Neural cell (in vitro differentiated cells): ENCODE measurements at regions not wholly inside any gene's neighbourhood (a gene's known extent, or its start where the extent isn't known, plus 50 kb on each side); places are given as distances from the start of the nearest gene placed in this dataset.

Experiments
- H2AFZ ChIP-seq: fragments of 200-600, 300-800 bp; sonication (generic), shearing (Covaris generic); 2 replicates; pipeline ENCODE4 v1.6.0; 2014; ENCODE audit warnings: low read depth, mild to moderate bottlenecking, antibody characterized with exemption, low read length, moderate library complexity
- H3F3A ChIP-seq: fragments of 200-600 bp; shearing (Covaris generic); 2 replicates; pipeline ENCODE4 v1.6.1; 2016; ENCODE audit warnings: mild to moderate bottlenecking, moderate library complexity, mixed read lengths, antibody characterized with exemption, low read length; ENCODE audit not compliant: insufficient read depth, poor library complexity, severe bottlenecking
- H3K27ac ChIP-seq: fragments of 200-600, 300-800 bp; sonication (generic), shearing (Covaris generic); 2 replicates; pipeline ENCODE4 v1.5.1; 2014; ENCODE audit warnings: mild to moderate bottlenecking, low read length, moderate library complexity
- H3K27me3 ChIP-seq: fragments of 300-800, 200-600 bp; sonication (generic), shearing (Covaris generic); 2 replicates; pipeline ENCODE4 v1.6.0; 2014; ENCODE audit warnings: mild to moderate bottlenecking, low read depth, low read length, moderate library complexity; ENCODE audit not compliant: insufficient read depth
- H3K36me3 ChIP-seq: fragments of 300-800, 200-600 bp; sonication (generic), shearing (Covaris generic); 2 replicates; pipeline ENCODE4 v1.5.1; 2014; ENCODE audit warnings: mild to moderate bottlenecking, antibody characterized with exemption, low read length, moderate library complexity; ENCODE audit not compliant: insufficient read depth
- H3K4me2 ChIP-seq: fragments of 300-800, 200-600 bp; sonication (generic), shearing (Covaris generic); 2 replicates; pipeline ENCODE4 v1.6.0; 2014; ENCODE audit warnings: mild to moderate bottlenecking, low read length
- H3K4me3 ChIP-seq: fragments of 300-800, 200-600 bp; sonication (generic), shearing (Covaris generic); 2 replicates; pipeline ENCODE4 v1.5.1; 2014; ENCODE audit warnings: mild to moderate bottlenecking, low read length, moderate library complexity
- H3K79me2 ChIP-seq: fragments of 200-600 bp; shearing (Covaris generic); replicated peaks from 2 replicates; pipeline ENCODE4 v1.6.0; 2014; ENCODE audit warnings: mild to moderate bottlenecking, low read length, moderate library complexity; ENCODE audit not compliant: insufficient read depth
- H3K9ac ChIP-seq: fragments of 300-800, 200-600 bp; sonication (generic), shearing (Covaris generic); 2 replicates; pipeline ENCODE4 v1.6.1; 2016; ENCODE audit warnings: mild to moderate bottlenecking, low read length, mixed read lengths
- H3K9me2 ChIP-seq: fragments of 200-600 bp; shearing (Covaris generic); 2 replicates; pipeline ENCODE4 v1.6.1; 2016; ENCODE audit warnings: mild to moderate bottlenecking, low read length, mixed read lengths; ENCODE audit not compliant: insufficient read depth
- H3K9me3 ChIP-seq: fragments of 200-600, 300-800 bp; sonication (generic), shearing (Covaris generic); 2 replicates; pipeline ENCODE4 v1.6.1; 2016; ENCODE audit warnings: mild to moderate bottlenecking, mixed run types, low read length, moderate library complexity, mixed read lengths
- H4K20me1 ChIP-seq: fragments of 200-600 bp; shearing (Covaris generic); 2 replicates; pipeline ENCODE4 v1.6.1; 2016; ENCODE audit warnings: mild to moderate bottlenecking, mixed run types; ENCODE audit not compliant: insufficient read depth
- EP300 ChIP-seq: fragments of 450-650 bp; conservative IDR thresholded peaks from 2 replicates; pipeline ENCODE4 v1.6.1; 2014; ENCODE audit warnings: antibody characterized with exemption, mild to moderate bottlenecking, moderate library complexity; ENCODE audit not compliant: poor library complexity, severe bottlenecking
- EZH2 ChIP-seq: fragments of 200-600, 300-800 bp; shearing (Covaris generic), sonication (generic); IDR thresholded peaks from 2 replicates; pipeline ENCODE4 v1.6.1; 2014; ENCODE audit warnings: antibody characterized with exemption, low read length, borderline replicate concordance, mild to moderate bottlenecking; ENCODE audit not compliant: insufficient read depth, poor library complexity, severe bottlenecking
- MXI1 ChIP-seq: fragments of 450-650 bp; conservative IDR thresholded peaks from 2 replicates; pipeline ENCODE4 v1.6.1; 2014; ENCODE audit warnings: antibody characterized with exemption, mild to moderate bottlenecking; ENCODE audit not compliant: poor library complexity, severe bottlenecking
- POLR2AphosphoS5 ChIP-seq: IDR thresholded peaks from 2 replicates; pipeline ENCODE4 v1.6.1; 2012
- RAD21 ChIP-seq: fragments of 450-650 bp; conservative IDR thresholded peaks from 2 replicates; pipeline ENCODE4 v1.6.1; 2014; ENCODE audit warnings: antibody characterized with exemption, mild to moderate bottlenecking, moderate library complexity
- SMC3 ChIP-seq: fragments of 450-650 bp; conservative IDR thresholded peaks from 2 replicates; pipeline ENCODE4 v1.6.1; 2014; ENCODE audit warnings: antibody characterized with exemption, mild to moderate bottlenecking, moderate library complexity; ENCODE audit not compliant: poor library complexity
- TAF1 ChIP-seq: IDR thresholded peaks from 2 replicates; pipeline ENCODE4 v1.6.1; 2012; ENCODE audit warnings: low read depth
- TF ChIP-seq, protein P1 (sequence below): fragments of 450-650 bp; IDR thresholded peaks from 2 replicates; pipeline ENCODE4 v1.5.1; 2014; ENCODE audit warnings: antibody characterized with exemption, mild to moderate bottlenecking, moderate library complexity; ENCODE audit not compliant: poor library complexity, severe bottlenecking
- TF ChIP-seq, protein P2 (sequence below): IDR thresholded peaks from 2 replicates; pipeline ENCODE4 v1.6.1; 2012; ENCODE audit warnings: borderline replicate concordance

DNA sequence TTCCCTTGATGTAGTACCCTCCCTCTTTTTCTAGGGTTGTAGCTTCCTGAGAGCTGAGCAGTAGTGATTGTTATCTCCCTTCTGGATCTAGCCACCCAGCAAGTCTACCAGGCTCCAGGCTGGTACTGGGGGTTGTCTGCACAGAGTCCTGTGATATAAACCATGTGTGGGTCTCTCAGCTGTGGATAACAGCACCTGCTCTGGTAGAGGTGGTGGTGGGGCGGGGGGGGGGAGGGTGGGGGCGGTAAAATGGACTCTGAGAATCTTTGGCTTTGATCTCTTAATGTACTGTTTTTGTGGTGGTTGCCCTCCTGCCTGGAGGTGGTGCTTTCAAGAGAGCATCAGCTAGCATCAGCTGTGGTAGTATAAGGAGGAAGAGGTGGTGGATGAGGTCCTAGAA is 302.0 kb upstream of the CHRM2 start:
- H2AFZ ChIP-seq = no peak overlapping the region
- H3F3A ChIP-seq = no peaks in the 10 kb centered on the region
- no peaks in the 10 kb centered on the region for H3K9me3 ChIP-seq
- H3K4me3 ChIP-seq = no peak overlapping the region
- no peak overlapping the region for H3K4me2 ChIP-seq
- H3K27me3 ChIP-seq = no peaks in the 10 kb centered on the region
- no peaks in the 10 kb centered on the region for H4K20me1 ChIP-seq
- no peaks in the 10 kb centered on the region for H3K79me2 ChIP-seq
- no peaks in the 10 kb centered on the region for H3K36me3 ChIP-seq
- H3K27ac ChIP-seq = no peak overlapping the region
- H3K9me2 ChIP-seq = no peaks in the 10 kb centered on the region
- TF ChIP-seq RAD21 (no peak), SMC3 (no peak), POLR2AphosphoS5 (no peak), EP300 (no peak), TAF1 (no peak), MXI1 (no peak), EZH2 (no peak)
- TF ChIP-seq, protein P1, sequence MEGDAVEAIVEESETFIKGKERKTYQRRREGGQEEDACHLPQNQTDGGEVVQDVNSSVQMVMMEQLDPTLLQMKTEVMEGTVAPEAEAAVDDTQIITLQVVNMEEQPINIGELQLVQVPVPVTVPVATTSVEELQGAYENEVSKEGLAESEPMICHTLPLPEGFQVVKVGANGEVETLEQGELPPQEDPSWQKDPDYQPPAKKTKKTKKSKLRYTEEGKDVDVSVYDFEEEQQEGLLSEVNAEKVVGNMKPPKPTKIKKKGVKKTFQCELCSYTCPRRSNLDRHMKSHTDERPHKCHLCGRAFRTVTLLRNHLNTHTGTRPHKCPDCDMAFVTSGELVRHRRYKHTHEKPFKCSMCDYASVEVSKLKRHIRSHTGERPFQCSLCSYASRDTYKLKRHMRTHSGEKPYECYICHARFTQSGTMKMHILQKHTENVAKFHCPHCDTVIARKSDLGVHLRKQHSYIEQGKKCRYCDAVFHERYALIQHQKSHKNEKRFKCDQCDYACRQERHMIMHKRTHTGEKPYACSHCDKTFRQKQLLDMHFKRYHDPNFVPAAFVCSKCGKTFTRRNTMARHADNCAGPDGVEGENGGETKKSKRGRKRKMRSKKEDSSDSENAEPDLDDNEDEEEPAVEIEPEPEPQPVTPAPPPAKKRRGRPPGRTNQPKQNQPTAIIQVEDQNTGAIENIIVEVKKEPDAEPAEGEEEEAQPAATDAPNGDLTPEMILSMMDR = no peak
- TF ChIP-seq, protein P2, sequence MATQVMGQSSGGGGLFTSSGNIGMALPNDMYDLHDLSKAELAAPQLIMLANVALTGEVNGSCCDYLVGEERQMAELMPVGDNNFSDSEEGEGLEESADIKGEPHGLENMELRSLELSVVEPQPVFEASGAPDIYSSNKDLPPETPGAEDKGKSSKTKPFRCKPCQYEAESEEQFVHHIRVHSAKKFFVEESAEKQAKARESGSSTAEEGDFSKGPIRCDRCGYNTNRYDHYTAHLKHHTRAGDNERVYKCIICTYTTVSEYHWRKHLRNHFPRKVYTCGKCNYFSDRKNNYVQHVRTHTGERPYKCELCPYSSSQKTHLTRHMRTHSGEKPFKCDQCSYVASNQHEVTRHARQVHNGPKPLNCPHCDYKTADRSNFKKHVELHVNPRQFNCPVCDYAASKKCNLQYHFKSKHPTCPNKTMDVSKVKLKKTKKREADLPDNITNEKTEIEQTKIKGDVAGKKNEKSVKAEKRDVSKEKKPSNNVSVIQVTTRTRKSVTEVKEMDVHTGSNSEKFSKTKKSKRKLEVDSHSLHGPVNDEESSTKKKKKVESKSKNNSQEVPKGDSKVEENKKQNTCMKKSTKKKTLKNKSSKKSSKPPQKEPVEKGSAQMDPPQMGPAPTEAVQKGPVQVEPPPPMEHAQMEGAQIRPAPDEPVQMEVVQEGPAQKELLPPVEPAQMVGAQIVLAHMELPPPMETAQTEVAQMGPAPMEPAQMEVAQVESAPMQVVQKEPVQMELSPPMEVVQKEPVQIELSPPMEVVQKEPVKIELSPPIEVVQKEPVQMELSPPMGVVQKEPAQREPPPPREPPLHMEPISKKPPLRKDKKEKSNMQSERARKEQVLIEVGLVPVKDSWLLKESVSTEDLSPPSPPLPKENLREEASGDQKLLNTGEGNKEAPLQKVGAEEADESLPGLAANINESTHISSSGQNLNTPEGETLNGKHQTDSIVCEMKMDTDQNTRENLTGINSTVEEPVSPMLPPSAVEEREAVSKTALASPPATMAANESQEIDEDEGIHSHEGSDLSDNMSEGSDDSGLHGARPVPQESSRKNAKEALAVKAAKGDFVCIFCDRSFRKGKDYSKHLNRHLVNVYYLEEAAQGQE = no peak
- H3K9ac ChIP-seq = no peak overlapping the region

DNA sequence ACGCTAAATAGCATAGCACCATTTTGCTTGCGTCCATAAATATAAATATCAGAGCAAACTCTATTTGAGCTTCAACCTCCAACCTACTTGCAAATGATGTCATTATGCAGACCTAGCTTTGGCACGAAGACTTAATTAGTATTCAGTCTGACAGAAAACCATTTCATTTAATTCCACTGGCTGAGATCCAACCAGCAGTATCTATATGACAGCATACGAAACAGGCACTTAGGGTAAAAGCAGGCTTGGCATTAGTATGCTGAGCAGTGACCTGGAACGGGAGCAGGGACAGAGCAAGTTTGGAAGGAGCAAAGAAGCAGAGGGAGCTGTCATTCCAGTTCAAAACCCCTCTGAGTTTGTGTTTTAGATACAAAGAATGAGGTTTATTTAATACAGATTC is 312.5 kb upstream of the CHRM2 start:
- no peaks in the 10 kb centered on the region for H3K9me2 ChIP-seq
- no peak overlapping the region for H3K27ac ChIP-seq
- no peak overlapping the region for H3K4me2 ChIP-seq
- no peaks in the 10 kb centered on the region for H3K79me2 ChIP-seq
- H4K20me1 ChIP-seq = no peaks in the 10 kb centered on the region
- no peaks in the 10 kb centered on the region for H3F3A ChIP-seq
- no peak overlapping the region for H3K9ac ChIP-seq
- no peak overlapping the region for H2AFZ ChIP-seq
- no peaks in the 10 kb centered on the region for H3K9me3 ChIP-seq
- H3K4me3 ChIP-seq = peak overlapping the region; percentile 2
- H3K27me3 ChIP-seq = no peaks in the 10 kb centered on the region
- peak; percentile 23 for TF ChIP-seq POLR2AphosphoS5
- TF ChIP-seq EZH2 = no peak
- no peak for TF ChIP-seq RAD21
- TF ChIP-seq, protein P2 = no peak
- H3K36me3 ChIP-seq = no peaks in the 10 kb centered on the region
